Suprapubic skin (tissue), 4 donors: ENCODE measurements at regions not wholly inside any gene's neighbourhood (a gene's known extent, or its start where the extent isn't known, plus 50 kb on each side); places are given as distances from the start of the nearest gene placed in this dataset.

Experiments used
- DNase-seq, 2 donors: peaks; one replicate each; pipeline ENCODE4 v3.0.0-alpha.2; 2019; ENCODE audit warnings: low spot score in 2 of 2
- H3K27ac ChIP-seq: fragments of 200-600 bp; sonication (generic); one replicate; pipeline ENCODE4 v1.5.1; 2019
- H3K27me3 ChIP-seq: fragments of 200-600 bp; sonication (generic); one replicate; pipeline ENCODE4 v1.5.1; 2019
- H3K36me3 ChIP-seq: fragments of 200-600 bp; sonication (generic); one replicate; pipeline ENCODE4 v1.5.1; 2019
- H3K4me1 ChIP-seq: fragments of 200-600 bp; sonication (generic); one replicate; pipeline ENCODE4 v1.5.1; 2019
- H3K4me3 ChIP-seq: fragments of 200-600 bp; sonication (generic); one replicate; pipeline ENCODE4 v1.5.1; 2019; ENCODE audit warnings: mild to moderate bottlenecking
- H3K9me3 ChIP-seq: fragments of 200-600 bp; sonication (generic); one replicate; pipeline ENCODE4 v1.5.1; 2019
- EP300 ChIP-seq: sonication (generic); formaldehyde crosslinking; IDR thresholded peaks from one replicate; pipeline ENCODE4 v1.6.1; 2017; ENCODE audit warnings: antibody characterized with exemption
- POLR2A ChIP-seq, 2 donors: fragments of 450-650 bp; IDR thresholded peaks; one replicate each; pipeline ENCODE4 v1.6.1; 2017; ENCODE audit warnings: antibody characterized with exemption in 2 of 2, mild to moderate bottlenecking in 2 of 2, moderate library complexity in 2 of 2
- POLR2AphosphoS5 ChIP-seq, 3 donors: sonication (generic); formaldehyde crosslinking; IDR thresholded peaks; one replicate each; pipeline ENCODE4 v1.6.1; 2017; ENCODE audit warnings: antibody characterized with exemption in 3 of 3
- WGBS: methylation state at CpG from one replicate; pipeline ENCODE4 v1.1.5; 2018; 5-methylcytosine and 5-hydroxymethylcytosine counted together
- TF ChIP-seq, protein P1 (sequence below), 2 donors: fragments of 200-600 bp in 1 of 2; fragments of 450-650 bp in 1 of 2; sonication (generic) in 1 of 2; IDR thresholded peaks; one replicate each; pipeline ENCODE4 v1.5.1; 2016 to 2019; ENCODE audit warnings: antibody characterized with exemption in 2 of 2, mild to moderate bottlenecking in 1 of 2, moderate library complexity in 1 of 2

DNA sequence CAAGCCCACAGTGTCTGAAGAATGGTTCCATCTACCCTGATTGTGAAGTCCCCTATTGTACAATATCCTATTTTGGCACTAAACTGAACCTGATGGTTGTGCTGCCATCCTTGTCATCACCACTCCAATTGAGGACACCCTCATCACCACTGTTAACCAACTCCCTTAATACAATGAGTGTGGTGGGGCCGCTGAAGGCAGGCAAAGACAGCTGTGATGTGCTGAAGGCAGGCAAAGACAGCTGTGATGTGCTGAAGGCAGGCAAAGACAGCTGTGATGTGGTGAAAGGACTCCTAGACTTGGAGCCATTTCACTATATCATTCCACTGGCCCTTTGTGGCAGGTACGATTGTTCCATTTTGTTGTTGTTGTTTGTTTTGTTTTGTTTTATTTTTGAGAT, 481.6 kb downstream of the SOX6 start:
- no peaks in the 10 kb centered on the region for H3K27me3 ChIP-seq
- no peaks in the 10 kb centered on the region for H3K9me3 ChIP-seq
- DNase-seq, result no peak
- H3K36me3 ChIP-seq, result no peaks in the 10 kb centered on the region
- TF ChIP-seq EP300 (no peak), POLR2AphosphoS5 (IDR thresholded peaks at IDR 0.05) (no peak), POLR2A (IDR thresholded peaks at IDR 0.05) (no peak)
- TF ChIP-seq, protein P1, sequence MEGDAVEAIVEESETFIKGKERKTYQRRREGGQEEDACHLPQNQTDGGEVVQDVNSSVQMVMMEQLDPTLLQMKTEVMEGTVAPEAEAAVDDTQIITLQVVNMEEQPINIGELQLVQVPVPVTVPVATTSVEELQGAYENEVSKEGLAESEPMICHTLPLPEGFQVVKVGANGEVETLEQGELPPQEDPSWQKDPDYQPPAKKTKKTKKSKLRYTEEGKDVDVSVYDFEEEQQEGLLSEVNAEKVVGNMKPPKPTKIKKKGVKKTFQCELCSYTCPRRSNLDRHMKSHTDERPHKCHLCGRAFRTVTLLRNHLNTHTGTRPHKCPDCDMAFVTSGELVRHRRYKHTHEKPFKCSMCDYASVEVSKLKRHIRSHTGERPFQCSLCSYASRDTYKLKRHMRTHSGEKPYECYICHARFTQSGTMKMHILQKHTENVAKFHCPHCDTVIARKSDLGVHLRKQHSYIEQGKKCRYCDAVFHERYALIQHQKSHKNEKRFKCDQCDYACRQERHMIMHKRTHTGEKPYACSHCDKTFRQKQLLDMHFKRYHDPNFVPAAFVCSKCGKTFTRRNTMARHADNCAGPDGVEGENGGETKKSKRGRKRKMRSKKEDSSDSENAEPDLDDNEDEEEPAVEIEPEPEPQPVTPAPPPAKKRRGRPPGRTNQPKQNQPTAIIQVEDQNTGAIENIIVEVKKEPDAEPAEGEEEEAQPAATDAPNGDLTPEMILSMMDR (IDR thresholded peaks at IDR 0.05), result no peak
- H3K27ac ChIP-seq, result no peak overlapping the region
- H3K4me3 ChIP-seq, result no peak overlapping the region
- 98% methylated on average over 2 of the region's 2 CpGs for WGBS
- no peaks in the 10 kb centered on the region for H3K4me1 ChIP-seq

DNA sequence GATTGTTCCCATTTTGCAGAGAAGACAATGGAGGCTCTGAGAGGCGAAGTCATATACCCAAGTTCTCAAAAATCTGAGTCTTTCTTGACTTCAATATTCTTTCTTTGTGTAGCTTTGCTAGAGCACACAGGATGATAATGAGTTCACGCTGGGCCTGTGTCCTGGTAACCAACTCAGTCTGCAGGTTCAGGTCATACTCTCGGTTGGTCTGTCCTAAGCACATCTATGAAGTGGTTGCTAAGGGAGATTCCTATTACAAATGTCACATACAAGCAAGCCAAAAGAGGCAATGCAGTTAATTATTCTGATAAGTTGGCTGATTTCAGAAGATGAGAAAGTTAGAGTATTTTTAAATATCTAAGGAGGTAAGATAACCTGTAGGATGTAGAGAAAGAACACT, 481.0 kb downstream of the SOX6 start:
- Histone ChIP-seq H3K27me3 (no peaks in the 10 kb centered on the region), H3K36me3 (no peaks in the 10 kb centered on the region), H3K9me3 (no peaks in the 10 kb centered on the region), H3K27ac (no peak overlapping the region), H3K4me3 (no peak overlapping the region), H3K4me1 (no peaks in the 10 kb centered on the region)
- TF ChIP-seq POLR2A (IDR thresholded peaks at IDR 0.05) (no peak), EP300 (no peak), POLR2AphosphoS5 (IDR thresholded peaks at IDR 0.05) (no peak)
- TF ChIP-seq, protein P1 (IDR thresholded peaks at IDR 0.05), result no peak
- WGBS, result 98% methylated on average over 3 of the region's 3 CpGs
- DNase-seq, result no peak

DNA sequence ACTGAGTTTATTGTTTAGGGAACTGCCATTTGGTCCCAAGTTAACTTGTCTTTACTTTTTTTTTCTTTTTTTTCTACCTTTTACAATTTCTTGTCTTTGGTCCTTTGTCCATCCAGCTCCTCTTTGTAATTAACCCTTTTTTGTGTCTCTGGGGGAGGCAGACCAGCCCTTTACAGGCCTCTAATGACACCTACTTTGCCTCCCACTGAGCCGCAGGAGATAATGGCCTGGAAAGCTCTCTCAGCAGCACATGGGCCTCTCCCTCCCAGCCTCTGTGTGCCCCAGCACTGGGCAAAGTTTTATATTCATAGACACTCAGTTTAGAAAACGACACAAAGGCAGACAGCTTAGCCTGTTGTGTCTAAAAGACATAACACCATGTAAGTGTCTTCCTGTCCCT, 480.4 kb downstream of the SOX6 start:
- Histone ChIP-seq H3K4me1 (no peaks in the 10 kb centered on the region), H3K27ac (no peak overlapping the region), H3K27me3 (no peaks in the 10 kb centered on the region), H3K36me3 (no peaks in the 10 kb centered on the region), H3K4me3 (no peak overlapping the region), H3K9me3 (no peaks in the 10 kb centered on the region)
- TF ChIP-seq POLR2AphosphoS5 (IDR thresholded peaks at IDR 0.05) (no peak), POLR2A (IDR thresholded peaks at IDR 0.05) (no peak), EP300 (no peak)
- TF ChIP-seq, protein P1 (IDR thresholded peaks at IDR 0.05), result no peak
- DNase-seq, result no peak
- WGBS, result 90% methylated on average over 2 of the region's 2 CpGs

DNA sequence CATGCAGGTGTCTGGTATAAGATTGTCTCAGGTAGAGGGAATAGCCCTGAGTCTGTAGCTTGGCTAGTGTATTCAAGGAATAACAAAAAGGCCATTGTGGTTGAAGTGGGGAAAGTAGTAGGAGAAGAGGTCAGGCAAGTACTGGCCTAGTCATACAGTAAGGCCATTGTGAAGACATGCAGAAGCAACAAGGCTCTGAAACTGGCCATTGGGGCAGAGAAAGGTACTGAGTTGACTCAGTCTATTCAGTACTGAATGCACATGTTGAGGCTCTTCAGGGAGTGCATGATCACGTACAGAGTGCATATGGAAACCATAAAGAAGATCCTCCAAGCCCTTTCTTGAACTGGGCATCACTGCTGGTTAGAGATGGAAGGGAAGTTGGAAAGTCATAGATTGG, 477.6 kb downstream of the SOX6 start:
- no peaks in the 10 kb centered on the region for H3K36me3 ChIP-seq
- DNase-seq, result no peak
- no peaks in the 10 kb centered on the region for H3K9me3 ChIP-seq
- no peak overlapping the region for H3K27ac ChIP-seq
- 89% methylated on average over 1 of the region's 1 CpG for WGBS
- H3K4me3 ChIP-seq, result no peak overlapping the region
- TF ChIP-seq EP300, result no peak
- H3K27me3 ChIP-seq, result no peaks in the 10 kb centered on the region
- H3K4me1 ChIP-seq, result no peaks in the 10 kb centered on the region

DNA sequence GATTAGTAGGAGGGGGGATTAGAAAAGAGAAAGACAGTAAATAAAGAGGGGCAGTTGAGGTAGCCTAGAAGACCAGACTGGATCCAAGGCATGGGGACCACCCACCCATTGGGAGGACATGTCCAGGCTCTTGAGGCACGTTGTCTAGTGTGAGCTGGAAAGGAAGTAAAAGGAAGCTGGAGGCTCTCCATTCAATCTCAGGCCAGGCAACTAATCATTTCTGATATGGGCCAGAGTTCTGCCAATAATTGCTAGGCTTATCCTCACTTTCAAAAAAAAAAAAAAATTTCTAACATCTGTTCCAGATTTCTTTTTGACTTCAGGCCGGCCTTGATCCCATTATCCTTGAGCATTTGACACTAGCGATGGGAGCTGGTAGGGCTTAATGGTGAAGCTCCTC, 476.1 kb downstream of the SOX6 start:
- Histone ChIP-seq H3K4me3 (no peak overlapping the region), H3K27me3 (no peaks in the 10 kb centered on the region), H3K4me1 (peaks cover 3% of the 10 kb centered on the region), H3K27ac (no peak overlapping the region), H3K9me3 (no peaks in the 10 kb centered on the region), H3K36me3 (no peaks in the 10 kb centered on the region)
- no peak for DNase-seq
- TF ChIP-seq EP300, result no peak
- TF ChIP-seq, protein P1 (IDR thresholded peaks at IDR 0.05), result no peak
- no peak for TF ChIP-seq POLR2A (IDR thresholded peaks at IDR 0.05)
- no peak for TF ChIP-seq POLR2AphosphoS5 (IDR thresholded peaks at IDR 0.05)
- 69% methylated on average over 3 of the region's 3 CpGs for WGBS

DNA sequence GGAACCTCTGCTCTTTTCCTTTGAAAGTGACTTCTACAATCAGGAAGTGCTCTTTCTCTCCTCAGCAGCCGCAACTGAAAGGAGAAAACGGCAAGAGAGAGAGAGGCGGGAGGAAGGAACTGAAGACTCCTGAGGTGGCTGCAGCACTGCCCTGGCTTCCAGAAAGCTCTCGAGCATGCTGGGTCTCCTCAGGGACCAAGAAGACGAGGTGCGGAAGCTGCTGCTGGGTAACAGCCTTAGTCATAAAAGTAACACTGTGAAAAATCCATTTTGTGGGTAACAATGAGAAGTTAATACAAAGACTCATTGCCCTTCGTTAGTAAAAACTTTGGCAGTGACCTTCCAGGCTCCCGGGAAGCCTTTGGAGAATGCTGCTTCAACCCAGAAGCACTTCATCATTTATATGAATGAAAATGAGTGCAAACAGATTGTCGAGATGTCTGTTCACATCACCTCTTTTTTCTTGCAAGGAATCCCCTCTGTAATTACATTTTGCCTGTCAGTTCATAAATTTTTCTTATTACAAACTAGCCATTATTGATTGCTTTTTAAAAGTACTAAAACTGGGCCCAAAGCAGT, 473.4 kb downstream of the SOX6 start:
- Histone ChIP-seq H3K4me3 (no peak overlapping the region), H3K27me3 (no peaks in the 10 kb centered on the region), H3K36me3 (no peaks in the 10 kb centered on the region), H3K4me1 (peaks cover 3% of the 10 kb centered on the region), H3K27ac (no peak overlapping the region), H3K9me3 (no peaks in the 10 kb centered on the region)
- TF ChIP-seq EP300, result no peak
- no peak for TF ChIP-seq POLR2A (IDR thresholded peaks at IDR 0.05)
- TF ChIP-seq, protein P1 (IDR thresholded peaks at IDR 0.05), result no peak
- no peak for TF ChIP-seq POLR2AphosphoS5 (IDR thresholded peaks at IDR 0.05)
- DNase-seq, result no peak
- 65% methylated on average over 9 of the region's 9 CpGs for WGBS
